RCC 7860 (cell line): ENCODE measurements at regions not wholly inside any gene's neighbourhood (a gene's known extent, or its start where the extent isn't known, plus 50 kb on each side); places are given as distances from the start of the nearest gene placed in this dataset.
A peak's percentile ranks its signal among the peaks of the same experiment; 100 is the strongest.

Source experiments
- DNase-seq: peaks from one replicate; pipeline ENCODE4 v3.0.0-alpha.2; 2015; ENCODE audit warnings: low spot score
- FAIRE-seq: peaks from 2 replicates; lab custom pipeline; 2012; peaks lifted over from hg19 to GRCh38; lab: Jason Lieb, UNC

- FAIRE-seq (no peak), DNase-seq (no peak)
Measured at GRCh38 chr22:46064228-46064965, 85.9 kb upstream of the PPARA start.

DNA sequence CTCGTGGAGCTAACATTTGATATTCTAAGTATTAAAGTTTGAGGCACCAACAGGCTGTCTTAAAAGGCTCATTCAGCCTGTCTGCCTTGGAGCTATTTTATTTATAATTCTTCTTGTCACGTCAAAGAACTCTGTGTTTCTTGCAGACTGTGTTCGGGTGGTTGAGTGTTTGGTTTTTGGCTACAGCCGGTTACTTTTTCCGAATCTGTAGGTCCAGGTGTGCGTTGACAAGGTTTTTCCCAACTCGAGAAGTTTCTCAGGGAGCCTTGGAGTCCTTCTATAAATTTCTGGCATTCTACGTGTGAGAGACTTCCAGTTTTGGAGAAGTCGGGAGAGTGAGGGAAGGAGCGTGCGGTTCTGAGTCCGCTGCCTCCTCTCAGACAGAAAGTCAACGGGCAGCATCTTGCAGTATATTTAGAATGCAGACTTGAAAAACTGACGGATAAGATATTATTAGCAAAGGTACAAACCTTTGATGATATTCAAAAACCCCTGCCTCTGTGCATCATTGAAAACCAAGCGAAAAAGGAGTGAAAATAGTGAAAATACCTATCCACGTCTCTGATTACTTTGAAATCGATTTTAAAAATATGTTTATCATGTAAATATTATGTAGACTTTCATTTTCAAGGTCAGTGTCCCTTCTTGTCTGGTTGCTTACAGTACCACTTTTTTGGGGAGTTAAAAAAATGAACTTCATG lies 85.2 kb upstream of the PPARA start:
- DNase-seq = no peak
- no peak for FAIRE-seq

DNA sequence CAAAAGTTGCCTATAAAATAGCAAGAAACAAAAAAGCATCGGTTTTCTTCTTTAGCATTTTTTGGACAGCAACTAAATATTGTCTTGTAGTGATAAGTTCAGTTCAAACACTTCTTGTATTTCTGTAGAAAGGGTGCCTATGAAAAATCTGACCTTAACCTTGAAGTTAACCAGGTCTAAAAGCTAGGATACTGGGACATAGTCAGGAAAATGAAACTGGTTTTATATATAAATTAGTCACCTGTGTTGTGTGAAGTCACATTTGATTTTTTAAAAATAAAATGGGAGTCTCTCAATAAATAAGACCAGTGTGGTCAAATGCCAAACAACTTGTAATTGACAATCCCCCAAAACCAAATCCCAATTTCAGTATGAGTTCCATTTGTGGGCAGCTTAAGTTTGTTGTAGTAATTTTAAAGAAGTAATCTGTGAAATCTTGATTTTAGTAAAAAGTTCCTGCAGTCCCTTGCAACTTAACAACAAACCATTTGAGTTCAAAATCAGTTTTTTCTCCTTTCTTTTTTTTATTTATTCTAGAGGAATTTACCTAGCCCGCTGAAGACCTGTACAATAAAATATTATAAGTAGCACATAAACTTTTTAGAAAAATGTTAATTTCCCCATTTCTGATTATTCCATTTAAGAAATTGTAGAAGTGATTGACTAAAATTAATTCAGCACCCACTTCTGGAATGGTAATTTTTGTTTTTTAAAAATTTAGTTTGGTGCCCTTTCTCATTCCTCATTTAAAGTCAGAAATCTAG lies 84.5 kb upstream of the PPARA start:
- no peak for FAIRE-seq
- peak; percentile 7 for DNase-seq

DNA sequence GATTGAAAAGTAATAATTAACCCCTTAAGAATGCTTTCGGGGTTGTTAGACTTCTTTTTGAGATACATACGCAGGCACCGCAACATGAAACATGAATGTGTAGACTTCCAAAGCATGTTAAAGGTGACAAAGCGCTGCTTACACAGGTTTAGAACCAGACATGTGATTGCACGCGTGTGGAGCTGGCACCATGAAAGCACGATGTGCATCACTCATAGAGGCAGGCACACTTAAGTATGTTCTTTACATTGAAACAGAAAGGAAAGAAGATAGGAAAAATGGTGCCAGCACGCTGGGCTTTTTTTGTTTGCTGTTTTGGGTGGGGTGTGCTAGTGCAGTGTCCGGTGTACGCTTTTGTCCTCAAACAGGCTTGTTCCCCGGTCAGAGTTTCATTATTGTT lies 83.6 kb upstream of the PPARA start:
- DNase-seq = peak; percentile 48
- peak; percentile 65 for FAIRE-seq

DNA sequence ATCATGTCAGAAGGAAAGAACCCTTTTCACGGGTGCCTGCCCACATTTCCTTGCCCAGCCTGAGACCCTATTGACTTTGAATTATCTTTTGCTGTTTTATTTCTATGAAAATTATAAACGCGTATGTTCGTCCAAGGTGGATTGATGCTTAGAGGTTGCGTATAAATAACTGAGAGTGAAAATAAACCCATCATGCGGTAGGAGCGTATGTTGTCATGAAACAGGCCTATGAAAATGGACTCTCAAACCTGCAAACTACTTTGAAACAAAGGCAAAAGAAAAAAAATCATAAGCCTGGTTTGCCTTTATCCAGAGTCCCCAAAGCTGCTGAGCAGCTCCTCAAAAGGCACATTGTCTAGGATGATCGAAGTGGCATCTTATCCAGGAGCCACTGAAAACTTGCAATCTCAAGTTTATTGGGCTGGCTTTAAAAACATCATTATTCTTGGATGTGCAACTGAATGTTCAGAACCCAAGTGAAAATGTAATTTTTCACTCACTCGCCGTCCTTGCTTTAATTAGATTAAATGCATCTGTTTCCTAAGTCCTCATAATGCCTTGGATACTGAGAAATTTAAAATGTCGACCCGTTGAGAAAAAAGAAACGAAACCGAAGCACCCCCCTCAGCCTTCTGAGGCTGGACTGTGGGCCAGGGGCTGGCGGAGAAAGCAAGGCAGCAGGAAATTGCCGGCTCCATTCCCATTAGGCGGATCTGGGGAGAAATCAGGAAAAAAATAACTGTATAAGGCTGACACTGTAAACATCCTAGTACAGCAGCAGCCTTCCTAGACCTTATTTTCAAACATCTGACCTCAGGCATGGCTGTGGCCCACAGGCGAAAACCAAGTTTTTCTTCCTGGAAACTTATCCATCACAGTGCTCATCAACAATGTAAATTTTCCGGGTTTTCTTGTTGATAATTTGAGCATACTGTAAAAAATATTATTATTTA lies 82.9 kb upstream of the PPARA start:
- FAIRE-seq (no peak), DNase-seq (peak; percentile 31)

DNA sequence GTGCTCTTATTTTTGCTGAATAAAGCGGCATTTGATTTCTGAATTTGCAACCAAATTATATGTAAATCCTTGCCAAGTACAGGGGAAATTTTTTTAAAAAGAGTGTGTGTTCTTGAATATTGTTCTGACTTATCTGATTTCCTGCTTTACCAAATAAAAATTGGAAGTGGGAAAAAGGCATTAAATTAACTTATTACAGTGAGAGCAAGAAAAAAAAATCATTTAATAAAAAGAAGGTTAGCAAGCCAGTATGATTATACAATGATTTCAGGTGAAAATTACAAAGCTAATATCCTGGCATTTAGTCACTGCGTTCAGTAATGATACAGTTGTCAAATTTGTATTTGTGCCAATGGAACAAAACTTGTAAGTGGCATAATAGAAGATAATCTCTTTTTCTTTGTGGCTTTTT lies 82.1 kb upstream of the PPARA start:
- DNase-seq (no peak), FAIRE-seq (peak; percentile 51)

- DNase-seq (peak; percentile 86), FAIRE-seq (peak; percentile 90)
Measured at GRCh38 chr22:46068593-46069491, 81.5 kb upstream of the PPARA start.

DNA sequence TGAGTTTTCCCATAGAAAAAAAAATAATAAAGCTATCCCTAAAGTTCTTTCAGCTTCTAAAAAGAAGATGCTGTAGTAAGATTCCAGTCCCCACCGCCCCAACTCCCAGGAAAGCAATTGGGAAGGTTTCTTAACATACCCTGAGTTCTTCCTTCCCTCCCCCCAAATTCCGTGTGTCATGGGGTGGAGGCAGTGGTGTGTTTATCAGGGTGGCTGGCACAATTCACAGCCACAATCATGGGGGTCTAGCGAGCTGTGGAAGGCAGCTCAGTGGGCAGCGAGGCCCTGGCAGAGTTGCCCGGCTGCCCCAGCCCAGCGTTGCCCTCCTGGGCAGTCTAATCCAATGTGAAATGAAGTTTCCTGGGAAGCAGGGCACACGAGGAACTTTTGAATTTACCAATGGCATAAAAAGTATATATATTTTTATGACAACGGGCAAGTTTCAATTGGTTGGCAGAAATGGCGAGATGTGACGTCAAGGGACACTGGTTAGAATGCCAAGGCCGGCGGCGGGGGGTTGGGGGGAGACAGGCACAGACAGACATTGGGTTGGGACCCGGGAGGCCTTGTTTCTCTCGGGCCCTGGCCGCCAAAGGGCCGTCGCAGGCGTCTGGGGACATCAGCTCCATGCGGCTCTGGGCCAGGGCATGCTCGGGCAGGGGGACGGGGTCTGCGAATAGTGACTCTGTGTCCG lies 80.7 kb upstream of the PPARA start:
- DNase-seq (peak; percentile 92), FAIRE-seq (peak; percentile 80)

- no peak for DNase-seq
Measured at GRCh38 chr22:46070215-46070802, 80.0 kb upstream of the PPARA start.

DNA sequence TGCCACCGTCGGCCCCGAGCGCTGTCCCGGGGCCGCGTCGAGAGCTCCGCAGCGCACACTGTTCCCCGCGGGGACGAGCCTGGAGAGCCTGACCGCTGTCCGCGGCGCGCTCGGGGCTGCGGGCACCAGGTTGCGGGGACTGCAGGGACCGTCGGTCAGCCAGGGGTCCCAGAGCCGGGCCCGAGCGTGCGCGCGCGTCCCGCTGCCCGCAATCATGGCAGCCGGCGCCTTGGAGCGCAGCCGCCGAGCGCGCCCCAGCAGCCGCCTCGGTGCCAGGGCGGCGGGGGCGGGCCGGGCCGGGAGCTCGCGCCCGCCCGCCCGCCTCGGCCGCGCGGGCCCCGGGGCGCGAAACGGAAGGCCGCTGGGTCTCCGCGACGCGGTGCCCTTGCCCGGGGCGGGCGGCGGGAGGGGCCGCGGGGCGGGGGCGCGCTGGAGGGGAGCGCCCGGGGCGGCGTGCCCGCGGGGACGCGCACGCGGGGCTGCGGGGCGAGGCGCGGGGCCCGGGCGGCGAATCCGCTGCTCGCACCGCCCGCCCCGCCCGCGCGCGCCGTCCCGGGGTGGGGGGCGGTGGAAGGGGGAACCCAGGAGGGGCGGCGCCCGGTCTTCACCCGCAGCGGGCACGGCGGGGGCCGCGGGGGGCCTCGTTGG lies 79.4 kb upstream of the PPARA start:
- DNase-seq (peak; percentile 41), FAIRE-seq (no peak)

More at GRCh38 chr22:46070215-46070802, 80.0 kb upstream of the PPARA start:
- no peak for FAIRE-seq

GRCh38 chr22:46071451-46072109 lies 78.7 kb upstream of the PPARA start:
- FAIRE-seq (no peak), DNase-seq (peak; percentile 82)

DNA sequence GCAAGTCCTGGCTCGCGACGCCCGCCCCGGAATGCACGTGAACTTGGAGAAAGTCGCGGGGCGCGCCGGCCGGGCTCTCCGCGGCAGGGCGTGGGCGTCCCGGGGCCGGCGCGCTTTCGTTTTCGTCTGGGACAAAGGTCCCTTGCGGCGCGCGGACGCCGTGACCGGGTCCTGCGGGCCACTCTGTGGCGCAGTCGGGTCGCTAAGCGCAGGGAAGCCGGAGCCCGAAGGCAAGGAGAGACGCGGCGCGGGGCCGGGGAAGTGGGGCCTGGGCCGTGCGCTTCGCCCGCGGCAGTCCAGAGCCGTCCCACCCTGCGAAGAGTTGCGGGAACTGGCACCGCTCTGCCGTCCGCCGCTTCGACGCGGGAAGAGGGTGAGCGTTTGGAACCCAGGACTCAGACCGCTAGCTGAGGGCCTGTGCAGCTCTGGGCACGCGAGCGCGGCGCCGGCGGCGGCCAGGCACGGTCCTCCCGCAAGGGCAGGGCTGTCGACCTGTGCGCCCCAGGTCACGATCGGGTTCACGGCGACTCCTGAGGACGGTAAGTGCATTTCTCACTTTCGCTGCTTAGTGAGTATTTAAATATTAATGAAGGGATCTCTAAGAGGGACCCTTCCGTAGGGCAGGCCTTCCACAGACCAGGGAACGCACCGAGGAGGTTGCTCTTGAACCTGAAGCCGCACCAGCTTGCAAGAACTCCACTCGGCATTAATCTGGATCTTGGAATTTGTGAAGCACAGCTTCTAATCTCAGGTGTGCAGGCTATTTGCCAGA lies 78.0 kb upstream of the PPARA start:
- DNase-seq = peak; percentile 6
- no peak for FAIRE-seq

DNA sequence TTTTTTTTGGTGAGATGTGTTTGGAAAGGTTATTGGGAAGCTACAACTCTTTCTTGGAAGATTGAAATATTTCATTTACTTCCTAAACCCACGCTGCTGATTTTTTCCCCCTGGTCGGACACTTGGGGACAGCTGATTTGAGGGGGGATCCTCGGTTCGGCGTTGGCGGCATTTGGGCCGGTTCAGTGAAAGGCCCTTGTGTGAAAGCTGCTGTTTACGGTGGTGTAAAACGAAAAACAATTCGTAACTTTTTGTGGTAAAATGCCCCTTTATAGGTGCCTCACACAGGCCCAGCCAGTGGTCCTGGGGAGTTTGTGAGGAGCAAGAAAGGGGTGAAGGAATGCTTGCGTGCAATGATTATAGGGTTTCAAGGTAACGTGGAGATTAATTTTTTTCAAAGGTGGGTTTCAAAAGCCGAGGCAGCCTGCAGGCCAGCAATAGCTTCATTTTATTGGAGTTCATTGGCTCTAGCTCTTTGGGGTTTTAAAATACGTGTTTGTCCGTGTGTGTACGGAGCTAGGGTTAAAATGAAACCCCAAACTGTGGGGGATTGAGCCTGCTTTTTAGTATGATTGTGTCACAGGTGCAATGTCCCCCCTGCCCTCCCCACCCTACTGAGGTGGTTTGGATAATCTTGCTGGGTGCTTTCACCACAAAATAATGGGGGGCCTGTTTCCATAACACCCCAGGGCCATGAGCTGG lies 77.2 kb upstream of the PPARA start:
- DNase-seq (no peak), FAIRE-seq (no peak)

DNA sequence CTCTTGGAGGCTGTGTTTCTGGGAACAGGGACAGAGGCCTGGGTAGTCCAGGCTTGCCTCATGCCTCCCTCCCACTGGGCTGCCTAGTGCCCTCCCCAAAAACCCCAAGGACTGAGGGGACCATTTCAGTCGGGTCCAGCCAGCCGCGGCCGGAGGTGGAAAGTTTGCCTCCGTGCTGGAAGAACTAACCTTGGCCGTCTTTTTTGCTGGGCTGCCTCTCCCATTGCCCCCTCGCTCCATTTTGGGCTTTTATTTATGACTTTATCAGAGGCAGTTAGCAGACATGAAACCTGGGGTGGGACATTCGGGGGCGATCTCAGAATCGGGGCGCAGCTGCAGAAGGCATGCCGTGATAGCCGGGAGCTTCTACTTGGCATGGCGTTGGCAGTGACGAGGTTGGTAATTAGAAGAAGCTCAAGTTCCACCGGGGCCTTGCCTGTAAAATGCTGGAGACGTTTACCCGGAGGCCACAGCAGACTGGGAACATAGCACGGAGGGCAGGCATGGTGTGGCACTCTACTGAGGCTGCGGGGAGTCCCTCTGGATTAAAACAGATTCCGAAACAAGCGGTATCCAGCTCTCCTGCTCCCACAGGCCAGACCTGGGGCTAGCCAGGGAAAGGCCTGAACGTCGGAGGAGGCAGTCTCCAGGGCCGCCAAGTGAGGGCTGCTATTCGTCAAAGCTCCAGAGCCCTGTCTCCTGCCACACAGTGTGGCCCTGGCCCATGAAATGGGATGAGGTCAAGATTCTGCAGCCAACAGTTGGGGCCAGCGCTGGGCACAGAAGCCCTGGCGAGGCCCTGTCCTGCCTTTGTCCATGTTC lies 76.4 kb upstream of the PPARA start:
- FAIRE-seq = no peak
- DNase-seq = no peak
